Stimulated activated CD4-positive, alpha-beta T cell treated with anti-CD3 and anti-CD28 coated beads, Interleukin-12 subunit alpha, Interleukin-12 subunit beta, amount 100 ng/mL, for 48 hours (primary cell): ENCODE measurements at regions not wholly inside any gene's neighbourhood (a gene's known extent, or its start where the extent isn't known, plus 50 kb on each side); places are given as distances from the start of the nearest gene placed in this dataset.

Experiments
- DNase-seq, 3 donors: peaks; one replicate each; pipeline ENCODE4 v3.0.0-alpha.2; 2020; ENCODE audit warnings: low read depth in 2 of 3, low spot score in 1 of 3

- DNase-seq, result no peak
Measured at GRCh38 chr3:43210049-43211027, 76.0 kb upstream of the SNRK start.

GRCh38 chr3:43207628-43208085 lies 78.7 kb upstream of the SNRK start:
- DNase-seq, result no peak

- no peak for DNase-seq
Measured at GRCh38 chr3:43206632-43207031, 79.7 kb upstream of the SNRK start.

GRCh38 chr3:43206105-43206504 lies 80.2 kb upstream of the SNRK start:
- DNase-seq, result no peak

GRCh38 chr3:43203022-43203421 lies 83.3 kb upstream of the SNRK start:
- no peak for DNase-seq

- DNase-seq, result no peak
Measured at GRCh38 chr3:43201581-43201980, 84.8 kb upstream of the SNRK start.

GRCh38 chr3:43199645-43200306 lies 86.6 kb upstream of the SNRK start:
- DNase-seq, result no peak

- DNase-seq, result no peak
Measured at GRCh38 chr3:43198791-43199644, 87.3 kb upstream of the SNRK start.

- DNase-seq, result no peak
Measured at GRCh38 chr3:43198301-43198700, 88.0 kb upstream of the SNRK start.

- DNase-seq, result no peak
Measured at GRCh38 chr3:43197181-43197580, 89.2 kb upstream of the SNRK start.

- DNase-seq, result no peak
Measured at GRCh38 chr3:43196721-43197120, 89.6 kb upstream of the SNRK start.

GRCh38 chr3:43195115-43195498 lies 89.2 kb upstream of the POMGNT2 start:
- DNase-seq, result no peak

GRCh38 chr3:43194490-43195114 lies 88.7 kb upstream of the POMGNT2 start:
- DNase-seq, result no peak

GRCh38 chr3:43194069-43194468 lies 88.2 kb upstream of the POMGNT2 start:
- DNase-seq, result no peak

GRCh38 chr3:43192028-43192427 lies 86.1 kb upstream of the POMGNT2 start:
- DNase-seq, result no peak

GRCh38 chr3:43191116-43191515 lies 85.2 kb upstream of the POMGNT2 start:
- DNase-seq, result no peak

GRCh38 chr3:43190670-43191069 lies 84.8 kb upstream of the POMGNT2 start:
- no peak for DNase-seq

GRCh38 chr3:43187836-43188479 lies 82.1 kb upstream of the POMGNT2 start:
- no peak for DNase-seq

- DNase-seq, result no peak
Measured at GRCh38 chr3:43185983-43186314, 80.1 kb upstream of the POMGNT2 start.

- no peak for DNase-seq
Measured at GRCh38 chr3:43185274-43185982, 79.5 kb upstream of the POMGNT2 start.
